AG04449 (cell line): ENCODE measurements at regions not wholly inside any gene's neighbourhood (a gene's known extent, or its start where the extent isn't known, plus 50 kb on each side); places are given as distances from the start of the nearest gene placed in this dataset.

Experiments used
- CTCF ChIA-PET: fragments of 350-600 bp; formaldehyde crosslinking; extraction: SDS; loops from one replicate; lab custom pipeline; 2021; ENCODE audit warnings: antibody characterized with exemption; lab: Yijun Ruan, JAX
- POLR2A ChIA-PET: fragments of 400-600, 350-600 bp; formaldehyde crosslinking; extraction: SDS; loops from one replicate; lab custom pipeline; 2020; ENCODE audit warnings: antibody characterized with exemption, inconsistent platforms; lab: Yijun Ruan, JAX
- DNase-seq: peaks from one replicate; pipeline ENCODE4 v3.0.0-alpha.2; 2010; ENCODE audit warnings: low read depth, low spot score
- H3K4me3 ChIP-seq: 2 replicates; pipeline ENCODE4 v1.5.1; 2011; ENCODE audit warnings: low read depth, mild to moderate bottlenecking, control low read depth, low read length
- CTCF ChIP-seq: IDR thresholded peaks from one replicate; pipeline ENCODE4 v1.5.1; 2011; ENCODE audit warnings: mild to moderate bottlenecking, moderate library complexity, low read length, control low read depth, inconsistent platforms; ENCODE audit not compliant: insufficient read depth; ENCODE audit errors: missing control alignments

DNA sequence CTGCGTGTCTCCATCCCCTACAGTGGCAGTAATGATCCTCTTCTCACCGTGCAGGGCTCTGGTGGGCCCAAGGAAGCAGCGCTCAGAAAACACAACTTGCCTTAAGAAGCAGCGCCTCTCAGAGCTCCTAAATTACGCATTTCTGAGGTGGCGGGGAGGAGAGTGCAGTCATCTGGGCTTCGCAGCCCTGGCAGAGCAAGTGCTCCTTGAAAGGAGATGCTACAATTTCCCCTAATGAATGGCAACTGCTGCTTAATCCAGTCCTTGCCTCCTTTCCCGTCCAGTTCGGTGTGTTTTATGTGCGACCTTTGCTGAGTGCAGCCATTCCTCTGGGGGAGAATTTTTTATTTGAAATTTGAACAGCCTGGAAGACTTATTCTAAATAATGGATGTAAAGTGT, 287.3 kb downstream of the PTPRU start:
- H3K4me3 ChIP-seq = no peak overlapping the region
- POLR2A ChIA-PET = no interaction called here
- no peak for DNase-seq
- TF ChIP-seq CTCF = no peak
- CTCF ChIA-PET = interaction anchor here (1.4 kb wide), 1 partner anchor 857 kb away, joined by 3 read pairs; no protein-coding TSS in a partner anchor

GRCh38 chr1:29523136-29523535, 286.8 kb downstream of the PTPRU start:
- ChIA-PET CTCF (interaction anchor here (1.4 kb wide), 1 partner anchor 858 kb away, joined by 3 read pairs; no protein-coding TSS in a partner anchor), POLR2A (no interaction called here)
- H3K4me3 ChIP-seq = no peak overlapping the region
- DNase-seq = no peak
- no peak for TF ChIP-seq CTCF

GRCh38 chr1:29521811-29522580, 285.7 kb downstream of the PTPRU start:
- ChIA-PET CTCF (no interaction called here), POLR2A (no interaction called here)
- no peak for DNase-seq
- no peak overlapping the region for H3K4me3 ChIP-seq
- TF ChIP-seq CTCF = no peak

GRCh38 chr1:29521438-29521715, 285.1 kb downstream of the PTPRU start:
- H3K4me3 ChIP-seq = no peak overlapping the region
- ChIA-PET POLR2A (no interaction called here), CTCF (no interaction called here)
- no peak for DNase-seq
- TF ChIP-seq CTCF = no peak

DNA sequence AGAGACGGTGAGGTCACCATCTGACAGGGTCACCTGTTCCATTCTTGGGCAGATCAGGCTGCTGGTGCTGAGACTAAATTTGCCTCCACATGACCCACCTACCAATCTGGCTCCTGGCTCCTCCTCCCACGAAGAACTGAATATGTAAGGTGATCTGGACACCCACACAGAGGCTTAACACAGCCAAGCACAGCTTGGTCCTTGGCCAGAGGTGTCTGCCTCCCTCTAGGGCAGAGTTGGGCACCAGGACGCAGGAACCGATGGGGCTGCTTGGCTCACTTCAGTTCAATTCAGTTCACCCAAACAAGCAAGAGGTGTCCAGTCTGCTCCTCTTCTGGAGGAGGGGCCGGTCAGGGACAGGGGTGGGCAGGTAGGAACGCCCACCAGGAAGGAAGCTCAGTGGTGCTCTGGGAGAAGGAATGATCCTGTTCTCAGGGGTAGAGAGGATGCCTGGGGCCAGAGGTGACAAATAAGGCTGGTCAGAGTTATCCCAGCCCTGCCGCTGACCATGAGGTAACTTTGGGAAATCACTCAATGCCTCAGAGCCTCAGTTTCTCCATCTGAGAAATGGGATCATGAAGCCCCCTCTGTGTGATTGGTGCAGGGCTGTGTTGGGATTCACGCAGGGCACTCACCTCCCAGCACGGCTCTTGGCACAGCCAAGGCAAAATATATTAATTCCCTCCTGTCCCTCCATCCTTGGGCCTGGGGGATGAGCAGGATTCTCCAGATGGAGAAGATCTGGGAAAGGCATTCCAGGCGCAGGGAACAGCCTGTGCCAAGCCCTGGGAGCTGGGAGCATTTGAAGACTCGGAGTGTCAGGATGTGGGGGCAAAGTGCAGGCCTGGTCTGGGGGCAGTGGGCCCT, 284.5 kb downstream of the PTPRU start:
- no peak for TF ChIP-seq CTCF
- DNase-seq = no peak
- ChIA-PET CTCF (interaction anchor here (1.4 kb wide), 1 partner anchor 329 kb away, joined by 3 read pairs; no protein-coding TSS in a partner anchor), POLR2A (no interaction called here)
- no peak overlapping the region for H3K4me3 ChIP-seq

DNA sequence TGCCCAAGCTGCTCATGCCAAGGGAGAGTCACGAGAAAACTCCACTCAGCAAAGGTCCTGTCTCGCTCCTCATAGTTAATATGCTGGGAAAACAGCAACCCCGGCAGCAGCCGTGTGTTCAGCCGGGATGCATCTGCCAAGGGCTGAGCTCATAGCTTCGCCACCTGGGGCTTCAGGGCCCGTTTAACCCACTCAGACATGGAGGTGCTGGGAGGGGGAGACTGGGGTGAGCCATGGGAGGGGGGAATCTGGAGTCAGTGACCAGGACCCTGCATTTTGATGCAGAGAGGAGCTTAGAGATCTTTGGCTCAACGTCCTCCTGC, 283.4 kb downstream of the PTPRU start:
- POLR2A ChIA-PET = no interaction called here
- DNase-seq = no peak
- CTCF ChIA-PET = interaction anchor here (0.8 to 1.4 kb wide), 2 partner anchors 183 to 330 kb away, joined by 3 read pairs; no protein-coding TSS in a partner anchor
- no peak overlapping the region for H3K4me3 ChIP-seq
- no peak for TF ChIP-seq CTCF
